ENCODE measurements at regions not wholly inside any gene's neighbourhood (a gene's known extent, or its start where the extent isn't known, plus 50 kb on each side); places are given as distances from the start of the nearest gene placed in this dataset.

- DNase-seq (ENCODE audit: low read depth): no peak
These were observed 455.3 kb upstream of the NAALADL2 start for GRCh38 chr3:174403831-174404230.

DNA sequence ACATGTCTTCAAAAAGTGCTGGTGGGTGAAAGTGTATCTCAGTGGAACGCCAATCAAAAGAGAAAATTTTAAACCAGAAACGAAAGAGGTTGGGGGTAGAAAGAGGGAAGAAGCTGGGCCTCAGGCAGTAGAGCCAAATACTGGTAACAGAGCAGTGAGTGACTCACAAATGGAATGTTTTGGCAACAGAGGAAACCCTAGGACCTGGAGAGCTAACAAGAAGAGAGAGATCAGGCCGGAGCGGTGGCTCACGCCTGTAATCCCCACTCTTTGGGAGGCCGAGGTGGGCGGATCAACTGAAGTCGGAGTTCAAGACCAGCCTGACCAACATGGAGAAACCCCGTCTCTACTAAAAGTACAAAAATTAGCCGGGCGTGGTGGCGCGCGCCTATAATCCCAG lies 450.8 kb upstream of the NAALADL2 start:
- DNase-seq (ENCODE audit: low read depth): peak; percentile 59

- peak; percentile 65 for DNase-seq (ENCODE audit: low read depth)
These were observed 449.9 kb upstream of the NAALADL2 start for GRCh38 chr3:174409086-174409743.

DNA sequence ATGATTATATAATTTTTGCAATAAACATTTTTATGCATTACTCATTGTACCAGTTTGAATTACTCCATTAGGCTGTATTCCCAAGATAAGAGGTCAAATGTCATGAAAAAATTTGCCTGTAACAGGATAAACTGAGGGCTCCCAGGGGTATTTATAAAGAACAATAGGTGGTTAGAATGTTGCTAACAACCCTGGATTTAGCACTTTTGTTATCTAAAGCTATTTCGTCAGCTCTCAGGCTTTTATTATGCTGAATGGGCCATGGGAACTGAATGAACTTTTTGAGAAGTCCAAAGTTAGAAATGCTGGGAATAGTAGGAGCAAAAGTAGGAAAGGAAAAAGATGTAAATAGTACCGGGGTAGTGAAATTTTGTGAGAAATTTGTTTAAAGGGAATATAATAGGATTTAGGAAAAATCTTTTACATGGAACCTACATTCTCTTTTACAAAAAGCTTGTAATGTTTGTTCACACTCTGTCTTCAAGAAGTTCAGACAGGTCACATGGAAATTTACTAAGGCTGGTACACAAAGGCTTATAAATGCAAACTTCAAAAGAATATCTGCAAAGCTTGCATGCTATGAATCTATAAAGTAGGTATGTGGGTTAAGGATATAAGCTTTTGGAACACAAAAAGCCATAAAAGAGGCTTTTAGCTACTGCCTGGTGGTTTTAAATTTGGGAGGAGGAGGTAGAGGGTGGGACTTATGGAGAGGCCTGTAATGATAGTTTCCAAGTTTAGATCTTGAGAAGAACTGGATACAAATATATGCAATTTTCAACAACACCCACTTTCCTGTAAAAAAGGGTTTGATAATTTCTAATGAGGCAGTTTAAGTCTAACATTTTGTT lies 445.8 kb upstream of the NAALADL2 start:
- DNase-seq (ENCODE audit: low read depth): no peak

- DNase-seq (ENCODE audit: low read depth): no peak
These were observed 444.2 kb upstream of the NAALADL2 start for GRCh38 chr3:174414902-174415301.

- no peak for DNase-seq (ENCODE audit: low read depth)
These were observed 441.6 kb upstream of the NAALADL2 start for GRCh38 chr3:174417573-174417972.

DNA sequence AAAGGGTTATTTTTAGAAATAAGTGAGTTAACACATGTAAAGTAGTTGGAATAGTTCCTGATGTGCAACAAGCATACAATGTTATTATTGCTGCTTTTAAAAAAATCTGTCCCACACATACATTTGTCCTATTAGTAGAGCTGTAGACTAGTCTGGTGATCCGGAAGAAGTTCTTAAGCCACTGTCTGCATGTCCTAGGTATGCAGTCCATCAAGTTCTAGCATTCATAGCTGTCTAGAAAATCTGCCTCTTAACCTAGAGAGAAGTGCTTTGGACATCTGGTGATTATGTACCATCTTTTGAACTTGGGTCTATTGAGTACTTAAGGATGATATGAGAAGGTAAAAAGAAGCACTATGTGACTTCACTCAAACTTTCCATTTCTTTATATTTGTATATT lies 439.9 kb upstream of the NAALADL2 start:
- DNase-seq (ENCODE audit: low read depth): no peak

DNA sequence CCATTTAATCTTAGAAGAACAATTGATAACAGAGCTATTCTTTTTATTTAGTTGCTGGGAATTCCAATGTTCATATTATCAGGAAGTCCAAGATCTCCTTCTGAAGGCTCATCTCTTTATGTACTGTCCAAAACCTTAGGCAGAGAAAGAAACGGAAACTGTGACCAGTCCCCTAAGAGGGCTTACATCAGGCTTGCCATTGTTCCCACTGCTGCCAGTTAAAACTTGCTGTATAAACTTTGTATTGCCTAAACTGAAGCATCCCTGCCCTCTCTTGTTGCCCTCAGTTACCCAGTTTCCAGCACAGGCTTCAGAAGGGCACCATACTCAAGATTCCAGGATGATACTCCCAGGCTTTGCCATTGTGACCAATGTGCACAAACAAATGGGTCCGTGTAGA lies 435.2 kb upstream of the NAALADL2 start:
- DNase-seq (ENCODE audit: low read depth): no peak

DNA sequence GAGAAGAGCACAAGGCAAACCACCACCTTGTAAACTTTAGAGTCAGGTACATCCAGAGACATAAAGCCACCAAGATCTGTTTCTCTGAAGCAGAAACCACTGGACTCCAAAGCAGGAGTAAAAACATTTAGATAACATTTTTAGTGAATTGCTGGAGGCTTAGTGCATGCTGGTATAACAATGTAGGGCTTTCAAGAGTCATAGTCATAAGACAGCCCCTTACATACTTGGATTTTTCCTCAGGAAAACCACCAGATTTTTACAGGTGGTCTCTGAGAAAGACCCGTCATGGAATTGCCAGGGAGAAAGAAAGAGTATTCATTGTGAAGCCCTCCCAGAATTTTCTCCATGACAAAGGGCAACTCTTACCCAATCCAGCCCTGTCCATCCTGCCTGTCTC lies 434.5 kb upstream of the NAALADL2 start:
- DNase-seq (ENCODE audit: low read depth): no peak

DNA sequence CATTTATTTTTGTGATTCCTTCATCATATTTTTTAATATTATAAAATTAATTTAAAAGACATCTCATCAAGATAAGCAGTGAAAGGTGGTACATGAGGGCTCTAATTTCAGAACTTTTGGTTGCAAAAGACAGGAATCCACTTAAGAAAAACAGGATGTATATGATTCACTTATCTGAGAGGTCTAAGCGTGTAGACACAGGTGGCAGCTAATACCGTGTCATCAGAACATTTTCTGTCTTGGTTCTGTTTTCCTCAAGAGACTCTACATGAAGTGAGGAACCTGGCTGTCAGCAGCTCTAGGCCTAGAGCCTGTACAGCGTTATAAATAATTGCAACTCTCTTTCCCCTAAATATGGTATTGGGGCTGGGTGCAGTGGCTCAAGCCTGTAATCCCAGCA lies 433.7 kb upstream of the NAALADL2 start:
- DNase-seq (ENCODE audit: low read depth): no peak

DNA sequence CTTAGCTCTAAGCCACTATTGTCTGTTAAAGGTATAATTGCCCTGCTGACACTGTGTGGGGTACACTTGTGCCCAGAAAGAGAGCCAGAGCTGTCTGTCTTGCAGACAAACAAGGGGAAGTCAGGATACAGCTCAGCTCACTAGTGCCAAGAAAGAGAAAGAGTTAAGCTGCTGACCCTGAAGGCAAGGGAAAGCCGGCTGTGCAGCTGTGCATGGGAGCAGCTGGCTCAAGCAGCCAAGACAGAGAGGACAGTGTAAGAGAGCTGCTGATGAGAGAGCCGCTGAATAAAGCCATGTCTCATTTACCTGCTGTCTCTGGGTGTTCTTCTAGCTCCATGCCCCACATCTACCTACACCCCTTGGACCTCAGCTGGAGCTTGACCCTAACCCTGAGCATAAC lies 428.1 kb upstream of the NAALADL2 start:
- DNase-seq (ENCODE audit: low read depth): no peak

DNA sequence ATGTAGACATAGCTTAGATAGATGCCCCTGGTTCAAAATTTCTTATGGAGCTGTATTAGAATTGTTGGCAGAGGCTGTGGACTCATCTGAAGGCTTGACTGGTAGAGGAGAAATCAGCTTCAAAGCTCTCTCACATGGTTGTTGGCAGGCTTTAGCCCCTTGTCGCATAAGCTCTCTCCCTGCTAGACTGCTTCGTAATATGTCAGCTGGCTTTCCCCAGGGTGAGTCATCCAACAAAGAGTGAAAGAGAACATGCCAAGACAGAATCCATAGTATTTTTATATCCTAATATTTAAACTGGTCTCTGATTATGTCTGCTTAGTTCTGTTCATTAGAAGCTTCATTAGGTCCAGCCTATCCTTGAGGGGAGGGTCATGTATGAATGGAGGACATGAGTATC lies 427.4 kb upstream of the NAALADL2 start:
- DNase-seq (ENCODE audit: low read depth): peak; percentile 13

DNA sequence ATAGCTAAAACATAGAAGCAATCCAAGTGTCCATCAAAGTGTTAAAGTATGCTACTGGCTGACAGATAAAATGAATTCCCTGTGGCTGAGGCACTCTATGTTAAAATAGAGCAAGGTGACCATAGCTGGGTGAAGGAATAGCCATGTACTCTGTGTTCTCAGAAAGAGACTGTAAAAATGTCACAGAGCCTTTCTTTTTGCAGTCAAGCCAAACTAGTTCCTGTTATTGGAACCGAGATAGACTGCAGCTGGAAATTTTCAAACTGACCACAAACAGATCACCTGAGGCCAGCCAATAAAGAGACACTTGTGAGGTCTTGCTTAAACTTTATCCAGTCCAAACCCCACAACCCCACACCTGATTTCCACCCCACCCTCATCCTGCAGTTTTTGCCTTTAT lies 422.8 kb upstream of the NAALADL2 start:
- no peak for DNase-seq (ENCODE audit: low read depth)

- DNase-seq (ENCODE audit: low read depth): peak; percentile 24
These were observed 420.5 kb upstream of the NAALADL2 start for GRCh38 chr3:174438501-174439145.

DNA sequence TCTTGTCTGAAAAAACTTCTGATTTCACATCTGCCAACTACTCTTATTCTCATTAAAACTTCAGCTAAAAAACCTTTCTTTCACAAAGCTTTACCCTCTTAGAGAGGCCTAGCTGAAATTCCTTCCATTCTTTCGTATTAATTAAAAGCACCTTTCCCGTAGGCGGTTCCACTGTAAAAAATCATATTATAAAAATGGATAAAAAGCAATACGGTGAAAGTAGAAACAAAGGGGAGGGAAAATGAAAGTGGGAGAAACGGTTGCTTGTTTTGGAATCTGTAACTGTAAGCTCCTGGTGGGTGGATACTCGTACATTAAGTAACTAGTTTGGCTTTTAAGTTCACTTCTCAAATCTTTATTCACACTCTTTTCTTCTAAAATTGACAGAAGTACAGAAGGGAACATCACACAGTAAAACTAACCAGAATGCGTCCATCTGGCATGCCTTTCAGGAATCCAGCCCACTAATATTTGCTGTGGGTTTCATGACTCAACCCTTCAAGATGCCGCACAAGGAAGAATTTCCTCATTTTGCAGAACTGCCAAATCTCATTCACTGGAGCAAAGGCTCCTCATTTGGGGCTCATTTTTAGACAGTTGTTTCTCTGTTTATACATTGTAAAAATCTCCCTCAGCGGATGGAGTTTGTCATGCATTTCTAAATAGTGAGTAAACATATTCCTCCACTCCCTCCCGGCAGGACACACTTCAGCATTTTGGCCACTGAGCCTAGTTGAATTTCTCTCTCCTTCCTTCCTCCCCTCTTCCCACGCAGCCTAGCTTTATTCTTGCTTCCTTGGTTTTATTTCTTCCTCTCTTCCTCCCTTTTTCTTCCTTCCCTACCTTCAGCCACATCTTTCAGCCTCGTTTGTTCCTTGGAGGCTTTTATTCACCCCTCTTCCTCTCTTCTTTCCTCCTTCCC lies 419.5 kb upstream of the NAALADL2 start:
- peak; percentile 94 for DNase-seq (ENCODE audit: low read depth)

DNA sequence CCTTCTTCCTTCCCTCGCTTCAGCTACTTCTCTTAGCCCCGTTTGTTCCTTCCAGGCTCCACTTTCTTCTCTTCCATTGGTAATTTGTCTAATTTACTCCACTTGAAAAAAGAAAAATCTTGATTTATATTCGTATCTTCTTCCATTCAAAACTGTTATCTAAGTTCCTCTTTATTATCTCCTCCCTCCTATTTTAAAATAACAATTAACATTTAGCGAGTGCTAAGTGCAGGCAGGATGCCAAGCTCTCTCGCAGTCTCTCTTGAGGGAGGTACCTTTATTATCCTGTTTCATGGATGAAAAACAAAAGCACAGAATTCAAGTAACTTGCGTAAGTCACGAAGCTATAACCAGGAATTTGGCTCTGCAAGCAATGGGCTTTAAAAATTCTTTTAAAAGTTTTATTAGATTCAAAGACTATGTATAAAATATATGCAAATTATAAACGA lies 418.9 kb upstream of the NAALADL2 start:
- DNase-seq (ENCODE audit: low read depth): peak; percentile 65

GRCh38 chr3:174440741-174441587 lies 418.2 kb upstream of the NAALADL2 start:
- DNase-seq (ENCODE audit: low read depth): peak; percentile 76

GRCh38 chr3:174441588-174442301 lies 417.4 kb upstream of the NAALADL2 start:
- peak; percentile 69 for DNase-seq (ENCODE audit: low read depth)

- peak; percentile 16 for DNase-seq (ENCODE audit: low read depth)
These were observed 416.8 kb upstream of the NAALADL2 start for GRCh38 chr3:174442302-174442682.

DNA sequence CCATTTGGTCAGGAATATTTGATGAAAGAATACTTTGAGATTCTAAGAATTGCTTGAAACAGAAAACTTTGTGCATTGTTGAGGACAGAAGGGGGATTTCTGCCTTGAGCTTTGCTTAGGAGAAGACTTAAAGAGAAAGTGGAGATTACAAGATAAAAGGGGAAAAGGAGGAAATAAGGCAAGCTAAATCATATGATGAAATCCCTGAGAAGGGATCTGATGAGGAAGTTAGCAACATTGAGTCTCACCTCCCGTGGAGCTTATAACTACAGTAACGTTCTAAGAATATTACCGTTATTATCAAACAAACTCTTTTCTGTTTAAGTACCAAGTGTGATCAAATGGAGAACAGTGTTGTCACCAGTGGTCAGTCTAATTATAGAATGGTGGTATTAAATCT lies 414.7 kb upstream of the NAALADL2 start:
- no peak for DNase-seq (ENCODE audit: low read depth)

Measured in renal cortical epithelial cell (primary cell).